ENCODE measurements at regions not wholly inside any gene's neighbourhood (a gene's known extent, or its start where the extent isn't known, plus 50 kb on each side); places are given as distances from the start of the nearest gene placed in this dataset.

GRCh38 chrX:150298841-150299551 lies 64.1 kb upstream of the MAMLD1 start:
- no peak for DNase-seq (ENCODE audit: low spot score)

GRCh38 chrX:150299579-150299978 lies 63.5 kb upstream of the MAMLD1 start:
- DNase-seq (ENCODE audit: low spot score), result no peak

- no peak for DNase-seq (ENCODE audit: low spot score)
These were observed 59.6 kb upstream of the MAMLD1 start for GRCh38 chrX:150303386-150304097.

- DNase-seq (ENCODE audit: low spot score), result no peak
These were observed 57.1 kb upstream of the MAMLD1 start for GRCh38 chrX:150306002-150306401.

GRCh38 chrX:150308041-150308440 lies 55.1 kb upstream of the MAMLD1 start:
- DNase-seq (ENCODE audit: low spot score), result no peak

- DNase-seq (ENCODE audit: low spot score), result no peak
These were observed 54.5 kb upstream of the MAMLD1 start for GRCh38 chrX:150308532-150309157.

GRCh38 chrX:150310417-150310816 lies 52.7 kb upstream of the MAMLD1 start:
- DNase-seq (ENCODE audit: low spot score), result no peak

- no peak for DNase-seq (ENCODE audit: low spot score)
These were observed 52.2 kb upstream of the MAMLD1 start for GRCh38 chrX:150310881-150311280.

- DNase-seq (ENCODE audit: low spot score), result no peak
These were observed 50.2 kb upstream of the MAMLD1 start for GRCh38 chrX:150312931-150313330.

All from NAMALWA (cell line).